K562 (cell line): ENCODE measurements at regions not wholly inside any gene's neighbourhood (a gene's known extent, or its start where the extent isn't known, plus 50 kb on each side); places are given as distances from the start of the nearest gene placed in this dataset.

Experiments
- CHD1 ChIP-seq: fragments of 200-600 bp; sonication (generic); IDR thresholded peaks from one replicate; pipeline ENCODE4 v1.6.1; 2012; ENCODE audit warnings: mild to moderate bottlenecking, moderate library complexity, low read length, inconsistent platforms
- EP300 ChIP-seq: IDR thresholded peaks from 2 replicates; pipeline ENCODE4 v1.6.1; 2012; ENCODE audit warnings: low read length, improper control_type of control experiment
- MXD1 ChIP-seq: fragments of 250-450 bp; sonication (Bioruptor Pico); IDR thresholded peaks from 2 replicates; pipeline ENCODE4 v1.8.0; 2021; ENCODE audit warnings: borderline replicate concordance, mild to moderate bottlenecking, moderate library complexity; ENCODE audit not compliant: poor library complexity, severe bottlenecking

DNA sequence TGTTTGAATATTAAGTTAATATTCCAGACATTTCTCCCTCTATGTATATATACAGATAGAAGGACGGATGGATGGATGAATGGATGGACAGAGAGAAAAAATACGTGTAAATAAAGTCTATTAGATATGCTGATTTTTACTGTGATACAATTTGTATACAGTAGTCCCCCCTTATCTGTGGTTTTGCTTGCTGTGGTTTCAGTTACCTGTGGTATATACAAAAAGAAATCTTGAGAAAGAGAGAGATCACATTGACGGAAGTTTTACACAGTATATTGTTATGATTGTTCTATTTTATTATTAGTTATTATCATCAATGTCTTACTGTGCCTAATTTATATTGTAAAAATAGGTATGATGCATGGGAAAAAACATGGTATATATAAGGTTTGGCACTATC is 290.2 kb downstream of the UTRN start:
- TF ChIP-seq EP300 (no peak), CHD1 (no peak), MXD1 (CRISPR knock-in tag) (no peak)
